H9 (cell line): ENCODE measurements at regions not wholly inside any gene's neighbourhood (a gene's known extent, or its start where the extent isn't known, plus 50 kb on each side); places are given as distances from the start of the nearest gene placed in this dataset.

Source experiments
- DNase-seq: peaks from one replicate; pipeline ENCODE4 v3.0.0-alpha.2; 2017
- H2AFZ ChIP-seq: one replicate; pipeline ENCODE4 v1.6.1; 2013; ENCODE audit warnings: mild to moderate bottlenecking, low read length, control low read depth, moderate library complexity
- H2AK5ac ChIP-seq: 2 replicates; pipeline ENCODE4 v1.6.1; 2013; ENCODE audit warnings: low read length, control low read depth, mixed read lengths; ENCODE audit not compliant: insufficient read length
- H2BK120ac ChIP-seq: one replicate; pipeline ENCODE4 v1.6.1; 2013; ENCODE audit warnings: low read depth, mild to moderate bottlenecking, low read length, control low read depth, inconsistent platforms; ENCODE audit not compliant: poor library complexity, severe bottlenecking
- H2BK12ac ChIP-seq: 2 replicates; pipeline ENCODE4 v1.6.1; 2013; ENCODE audit warnings: low read length, control low read depth, mixed read lengths, low read depth; ENCODE audit not compliant: insufficient read length
- H2BK15ac ChIP-seq: 2 replicates; pipeline ENCODE4 v1.6.1; 2013; ENCODE audit warnings: low read depth, low read length, control low read depth
- H2BK20ac ChIP-seq: one replicate; pipeline ENCODE4 v1.6.1; 2013; ENCODE audit warnings: low read depth, mild to moderate bottlenecking, low read length, control low read depth, inconsistent platforms; ENCODE audit not compliant: poor library complexity, severe bottlenecking
- H2BK5ac ChIP-seq: 2 replicates; pipeline ENCODE4 v1.6.1; 2013; ENCODE audit warnings: low read length, control low read depth, mixed read lengths; ENCODE audit not compliant: insufficient read length
- H3K14ac ChIP-seq: 2 replicates; pipeline ENCODE4 v1.6.1; 2013; ENCODE audit warnings: low read length, control low read depth; ENCODE audit not compliant: insufficient read depth
- H3K18ac ChIP-seq: 2 replicates; pipeline ENCODE4 v1.6.1; 2013; ENCODE audit warnings: low read depth, mild to moderate bottlenecking, mixed read lengths, low read length, control low read depth; ENCODE audit not compliant: insufficient read length
- H3K23ac ChIP-seq: 2 replicates; pipeline ENCODE4 v1.6.1; 2013; ENCODE audit warnings: low read length, control low read depth, mixed read lengths, low read depth; ENCODE audit not compliant: insufficient read length
- H3K23me2 ChIP-seq: 2 replicates; pipeline ENCODE4 v1.6.1; 2013; ENCODE audit warnings: low read depth, mild to moderate bottlenecking, mixed read lengths, low read length, control low read depth; ENCODE audit not compliant: insufficient read length, poor library complexity, severe bottlenecking
- H3K27ac ChIP-seq: 2 replicates; pipeline ENCODE4 v1.5.1; 2013; ENCODE audit warnings: low read length, control low read depth, mixed read lengths, low read depth; ENCODE audit not compliant: insufficient read length
- H3K27me3 ChIP-seq: 2 replicates; pipeline ENCODE4 v1.6.1; 2013; ENCODE audit warnings: low read length, control low read depth, inconsistent platforms; ENCODE audit not compliant: insufficient read depth
- H3K4ac ChIP-seq: 2 replicates; pipeline ENCODE4 v1.6.1; 2013; ENCODE audit warnings: low read depth, mild to moderate bottlenecking, control low read depth, inconsistent platforms, low read length, moderate library complexity
- H3K4me1 ChIP-seq: 2 replicates; pipeline ENCODE4 v1.6.1; 2013; ENCODE audit warnings: low read length, control low read depth, inconsistent platforms; ENCODE audit not compliant: insufficient read depth
- H3K4me2 ChIP-seq: 2 replicates; pipeline ENCODE4 v1.6.1; 2013; ENCODE audit warnings: low read length, control low read depth, mixed read lengths; ENCODE audit not compliant: insufficient read length, insufficient read depth
- H3K56ac ChIP-seq: 2 replicates; pipeline ENCODE4 v1.6.1; 2013; ENCODE audit warnings: low read depth, mild to moderate bottlenecking, mixed read lengths, low read length, control low read depth; ENCODE audit not compliant: insufficient read length
- H3K79me1 ChIP-seq: 2 replicates; pipeline ENCODE4 v1.6.1; 2013; ENCODE audit warnings: low read depth, mild to moderate bottlenecking, moderate library complexity, low read length, control low read depth, inconsistent platforms; ENCODE audit not compliant: insufficient read depth, poor library complexity, severe bottlenecking
- H3K79me2 ChIP-seq: 2 replicates; pipeline ENCODE4 v1.6.1; 2013; ENCODE audit warnings: low read length, control low read depth, inconsistent platforms; ENCODE audit not compliant: insufficient read depth
- H3K9ac ChIP-seq: 2 replicates; pipeline ENCODE4 v1.6.1; 2013; ENCODE audit warnings: low read length, control low read depth, mixed read lengths; ENCODE audit not compliant: insufficient read length; ENCODE audit errors: extremely low read depth
- H3K9me3 ChIP-seq: one replicate; pipeline ENCODE4 v1.6.1; 2013; ENCODE audit warnings: low read depth, low read length, inconsistent platforms; ENCODE audit not compliant: control insufficient read depth
- H3T11ph ChIP-seq: one replicate; pipeline ENCODE4 v1.6.1; 2013; ENCODE audit warnings: mild to moderate bottlenecking, low read length, control low read depth, inconsistent platforms
- H4K20me1 ChIP-seq: one replicate; pipeline ENCODE4 v1.6.1; 2013; ENCODE audit not compliant: control insufficient read depth, insufficient read length, insufficient read depth
- H4K5ac ChIP-seq: 2 replicates; pipeline ENCODE4 v1.6.1; 2013; ENCODE audit warnings: low read depth, mild to moderate bottlenecking, mixed read lengths, low read length, control low read depth; ENCODE audit not compliant: insufficient read length
- H4K8ac ChIP-seq: replicated peaks from 2 replicates; pipeline ENCODE4 v1.6.1; 2013; ENCODE audit warnings: low read length, control low read depth, mixed read lengths, low read depth; ENCODE audit not compliant: insufficient read length
- H4K91ac ChIP-seq: 2 replicates; pipeline ENCODE4 v1.6.1; 2013; ENCODE audit warnings: low read depth, mild to moderate bottlenecking, moderate library complexity, mixed read lengths, low read length, control low read depth; ENCODE audit not compliant: insufficient read length
- H3K27ac Mint-ChIP-seq, 3 experiments: 2 replicates in 2 of 3; 3 replicates in 1 of 3; pipeline ENCODE4 v1.8.0; 2020 to 2021; ENCODE audit warnings: mixed read lengths in 3 of 3, mild to moderate bottlenecking in 1 of 3, moderate library complexity in 1 of 3
- H3K27me3 Mint-ChIP-seq: 2 replicates; pipeline ENCODE4 v1.8.0; 2021; ENCODE audit warnings: low read depth, mild to moderate bottlenecking, moderate library complexity, mixed read lengths
- H3K36me3 Mint-ChIP-seq, 3 experiments: 2 replicates in 2 of 3; 3 replicates in 1 of 3; pipeline ENCODE4 v1.8.0; 2020 to 2021; ENCODE audit warnings: low read depth in 3 of 3, mixed read lengths in 3 of 3; ENCODE audit not compliant: insufficient read depth in 1 of 3
- H3K4me1 Mint-ChIP-seq, 2 experiments: 2 replicates each; pipeline ENCODE4 v1.8.0; 2020; ENCODE audit warnings: mixed read lengths in 2 of 2
- H3K4me3 Mint-ChIP-seq, 2 experiments: 2 replicates in 1 of 2; 3 replicates in 1 of 2; pipeline ENCODE4 v1.8.0; 2020 to 2021; ENCODE audit warnings: mild to moderate bottlenecking in 2 of 2, mixed read lengths in 2 of 2, moderate library complexity in 1 of 2
- H3K9me3 Mint-ChIP-seq, 2 experiments: 2 replicates in 1 of 2; 3 replicates in 1 of 2; pipeline ENCODE4 v1.8.0; 2020; ENCODE audit warnings: mild to moderate bottlenecking in 2 of 2, mixed read lengths in 2 of 2, moderate library complexity in 1 of 2
- CTCF ChIP-seq: fragments of 200-600 bp; sonication (generic); conservative IDR thresholded peaks from 3 replicates; pipeline ENCODE4 v1.8.0; 2021; ENCODE audit warnings: antibody characterized with exemption, mild to moderate bottlenecking
- WGBS: extraction: QIAGEN DNeasy Blood & Tissue Kit; methylation state at CpG from one replicate; pipeline ENCODE4 v1.1.7; 2013; ENCODE audit warnings: missing lambda C conversion rate, low lambda C conversion rate, mixed read lengths; ENCODE audit not compliant: insufficient read length; ENCODE audit errors: extremely low coverage; 5-methylcytosine and 5-hydroxymethylcytosine counted together

- Histone ChIP-seq H2BK120ac (no peak overlapping the region), H3K23ac (no peak overlapping the region), H2BK12ac (no peak overlapping the region), H3K79me2 (no peaks in the 10 kb centered on the region), H3K9ac (no peak overlapping the region), H3K14ac (no peak overlapping the region), H2BK15ac (no peak overlapping the region), H2BK5ac (no peak overlapping the region), H2AFZ (no peak overlapping the region), H4K91ac (no peak overlapping the region), H3K79me1 (no peaks in the 10 kb centered on the region), H2AK5ac (no peak overlapping the region), H3K27me3 (no peaks in the 10 kb centered on the region), H3K4ac (no peak overlapping the region), H3K4me1 (no peaks in the 10 kb centered on the region), H2BK20ac (no peak overlapping the region), H3K9me3 (no peaks in the 10 kb centered on the region), H4K5ac (no peak overlapping the region), H3K4me2 (no peak overlapping the region), H3K23me2 (no peaks in the 10 kb centered on the region), H3T11ph (no peak overlapping the region), H4K20me1 (no peaks in the 10 kb centered on the region), H3K27ac (no peak overlapping the region), H4K8ac (no peak overlapping the region), H3K18ac (no peak overlapping the region), H3K56ac (no peak overlapping the region)
- H3K4me1 Mint-ChIP-seq: no peaks in the 10 kb centered on the region
- peaks cover 7 to 8% of the 10 kb centered on the region in 2 experiments for H3K9me3 Mint-ChIP-seq
- H3K27me3 Mint-ChIP-seq: no peaks in the 10 kb centered on the region; the same call in 1 of the 2 replicates
- WGBS: no CpG with 5 or more reads among the region's 8 CpGs
- H3K4me3 Mint-ChIP-seq: no peak overlapping the region
- no peak for DNase-seq
- no peak overlapping the region for H3K27ac Mint-ChIP-seq
- H3K36me3 Mint-ChIP-seq: peaks cover 0 to 2% (median 0%) of the 10 kb centered on the region in 3 experiments; a peak in 3 of 7 replicates
- no peak for TF ChIP-seq CTCF
These were observed 546.3 kb downstream of the EBF1 start for GRCh38 chr5:158553195-158553961.
